NCI-H2081 (cell line): ENCODE measurements at regions not wholly inside any gene's neighbourhood (a gene's known extent, or its start where the extent isn't known, plus 50 kb on each side); places are given as distances from the start of the nearest gene placed in this dataset.
"Not testable (repeated sequence)": the region's sequence is repeated elsewhere in the genome, so short reads cannot be mapped to it uniquely, and the experiment has no call there.

ENCODE experiments used
- DNase-seq, 2 experiments: peaks; one replicate each; lab custom pipeline; 2025; lab: John Stamatoyannopoulos, UW

GRCh38 chr6:137933696-137934095 is 66.6 kb downstream of the TNFAIP3 start:
- DNase-seq, result no peak

GRCh38 chr6:137936798-137937197 is 69.7 kb downstream of the TNFAIP3 start:
- DNase-seq, result no peak

GRCh38 chr6:137937834-137938233 is 70.8 kb downstream of the TNFAIP3 start:
- DNase-seq, result no peak

- no peak for DNase-seq
Observed at GRCh38 chr6:137938770-137939379, 71.8 kb downstream of the TNFAIP3 start.

GRCh38 chr6:137941995-137942394 is 74.9 kb downstream of the TNFAIP3 start:
- DNase-seq, result no peak

- no peak for DNase-seq
Observed at GRCh38 chr6:137942736-137943135, 75.7 kb downstream of the TNFAIP3 start.

GRCh38 chr6:137944381-137944780 is 77.3 kb downstream of the TNFAIP3 start:
- DNase-seq, result not testable (repeated sequence)

GRCh38 chr6:137944793-137945498 is 77.9 kb downstream of the TNFAIP3 start:
- peak in 1 of 2 experiments; percentile 2 for DNase-seq

GRCh38 chr6:137949686-137950390 is 82.8 kb downstream of the TNFAIP3 start:
- DNase-seq, result peak in 1 of 2 experiments; percentile 13

- DNase-seq, result no peak
Observed at GRCh38 chr6:137950581-137950980, 83.5 kb downstream of the TNFAIP3 start.

- DNase-seq, result no peak
Observed at GRCh38 chr6:137951064-137951597, 84.1 kb downstream of the TNFAIP3 start.

- no peak for DNase-seq
Observed at GRCh38 chr6:137952247-137952646, 85.2 kb downstream of the TNFAIP3 start.

- no peak for DNase-seq
Observed at GRCh38 chr6:137953761-137954160, 86.7 kb downstream of the TNFAIP3 start.

- DNase-seq, result no peak
Observed at GRCh38 chr6:137954253-137954652, 87.2 kb downstream of the TNFAIP3 start.

- no peak for DNase-seq
Observed at GRCh38 chr6:137956098-137956488, 89.0 kb downstream of the TNFAIP3 start.

- DNase-seq, result no peak
Observed at GRCh38 chr6:137957471-137957870, 90.4 kb downstream of the TNFAIP3 start.

- DNase-seq, result no peak
Observed at GRCh38 chr6:137958811-137959565, 91.9 kb downstream of the TNFAIP3 start.

GRCh38 chr6:137962725-137963124 is 95.7 kb downstream of the TNFAIP3 start:
- DNase-seq, result no peak

GRCh38 chr6:137964876-137965275 is 97.8 kb downstream of the TNFAIP3 start:
- no peak for DNase-seq

- no peak for DNase-seq
Observed at GRCh38 chr6:137967689-137968454, 100.8 kb downstream of the TNFAIP3 start.

- DNase-seq, result no peak
Observed at GRCh38 chr6:137968455-137968804, 101.4 kb downstream of the TNFAIP3 start.
